Mesendoderm (in vitro differentiated cells): ENCODE measurements at regions not wholly inside any gene's neighbourhood (a gene's known extent, or its start where the extent isn't known, plus 50 kb on each side); places are given as distances from the start of the nearest gene placed in this dataset.

Experiments used
- DNase-seq: peaks from one replicate; pipeline ENCODE4 v3.0.0; 2013
- H2AK5ac ChIP-seq: 2 replicates; pipeline ENCODE4 v1.6.1; 2013; ENCODE audit warnings: low read length, inconsistent platforms
- H2BK120ac ChIP-seq: 2 replicates; pipeline ENCODE4 v1.6.1; 2013; ENCODE audit warnings: low read depth, mild to moderate bottlenecking, low read length, moderate library complexity, mixed read lengths
- H2BK15ac ChIP-seq: replicated peaks from 2 replicates; pipeline ENCODE4 v1.6.1; 2013; ENCODE audit warnings: low read depth, mild to moderate bottlenecking, moderate library complexity
- H2BK5ac ChIP-seq: 2 replicates; pipeline ENCODE4 v1.6.1; 2013; ENCODE audit warnings: low read length, inconsistent platforms
- H3K18ac ChIP-seq: 2 replicates; pipeline ENCODE4 v1.6.1; 2013; ENCODE audit warnings: mild to moderate bottlenecking, low read length, mixed read lengths
- H3K23ac ChIP-seq: one replicate; pipeline ENCODE4 v1.6.1; 2013; ENCODE audit warnings: low read length
- H3K27ac ChIP-seq: 2 replicates; pipeline ENCODE4 v1.5.1; 2013; ENCODE audit warnings: low read depth, mild to moderate bottlenecking, inconsistent platforms, low read length, moderate library complexity
- H3K27me3 ChIP-seq: 2 replicates; pipeline ENCODE4 v1.6.1; 2013; ENCODE audit warnings: low read length, control low read depth, mild to moderate bottlenecking, inconsistent platforms; ENCODE audit not compliant: insufficient read depth, poor library complexity
- H3K36me3 ChIP-seq: 2 replicates; pipeline ENCODE4 v1.6.1; 2013; ENCODE audit warnings: low read length, inconsistent platforms; ENCODE audit not compliant: control insufficient read depth, insufficient read depth
- H3K4ac ChIP-seq: one replicate; pipeline ENCODE4 v1.6.1; 2013; ENCODE audit warnings: low read depth, mild to moderate bottlenecking, low read length, moderate library complexity
- H3K4me1 ChIP-seq: 2 replicates; pipeline ENCODE4 v1.6.1; 2013; ENCODE audit warnings: low read depth, low read length, inconsistent platforms; ENCODE audit not compliant: control insufficient read depth
- H3K4me2 ChIP-seq: 2 replicates; pipeline ENCODE4 v1.6.1; 2013; ENCODE audit warnings: low read length
- H3K4me3 ChIP-seq: 2 replicates; pipeline ENCODE4 v1.5.1; 2013; ENCODE audit warnings: mild to moderate bottlenecking, low read length
- H3K56ac ChIP-seq: one replicate; pipeline ENCODE4 v1.6.1; 2013; ENCODE audit warnings: low read length
- H3K79me1 ChIP-seq: 2 replicates; pipeline ENCODE4 v1.6.1; 2013; ENCODE audit warnings: low read length, inconsistent platforms
- H3K79me2 ChIP-seq: 2 replicates; pipeline ENCODE4 v1.6.1; 2013; ENCODE audit warnings: mild to moderate bottlenecking, low read length; ENCODE audit not compliant: control insufficient read depth, insufficient read depth
- H3K9ac ChIP-seq: 2 replicates; pipeline ENCODE4 v1.6.1; 2013; ENCODE audit warnings: low read length, inconsistent platforms
- H4K5ac ChIP-seq: one replicate; pipeline ENCODE4 v1.6.1; 2013; ENCODE audit warnings: low read length
- H4K8ac ChIP-seq: one replicate; pipeline ENCODE4 v1.6.1; 2013; ENCODE audit warnings: low read depth, mild to moderate bottlenecking, control low read depth, low read length, moderate library complexity
- WGBS: extraction: QIAGEN DNeasy Blood & Tissue Kit; methylation state at CpG from one replicate; pipeline ENCODE4 v1.1.7; 2013; ENCODE audit warnings: low lambda C conversion rate, missing lambda C conversion rate; ENCODE audit not compliant: insufficient coverage; ENCODE audit errors: extremely low coverage; 5-methylcytosine and 5-hydroxymethylcytosine counted together

DNA sequence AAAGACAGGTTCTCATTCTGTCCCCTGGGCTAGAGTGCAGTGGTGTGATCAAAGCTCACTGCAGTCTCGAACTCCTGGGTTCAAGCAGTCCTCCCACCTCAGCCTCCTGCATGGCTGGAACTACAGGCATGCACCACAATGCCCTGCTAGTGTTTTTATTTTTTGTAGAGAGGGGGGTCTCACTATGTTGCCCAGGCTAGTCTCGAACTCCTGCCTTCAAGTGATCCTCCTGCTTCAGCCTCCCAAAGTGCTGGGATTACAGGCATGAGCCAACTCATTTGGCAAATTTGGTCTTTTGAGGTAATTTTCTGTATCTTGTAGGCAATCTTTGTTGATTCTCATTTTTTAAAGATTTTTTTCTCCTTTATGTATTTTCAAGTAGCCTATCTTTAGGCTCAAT lies 205.7 kb downstream of the ZIC5 start:
- no peak overlapping the region for H4K5ac ChIP-seq
- no peak overlapping the region for H3K9ac ChIP-seq
- no peaks in the 10 kb centered on the region for H3K36me3 ChIP-seq
- H3K4me1 ChIP-seq, result peaks cover 4% of the 10 kb centered on the region
- no peak overlapping the region for H4K8ac ChIP-seq
- no peak for DNase-seq
- no peak overlapping the region for H3K4ac ChIP-seq
- H3K4me3 ChIP-seq, result no peak overlapping the region
- no CpG with 5 or more reads among the region's 2 CpGs for WGBS
- no peak overlapping the region for H2BK15ac ChIP-seq
- H3K18ac ChIP-seq, result no peak overlapping the region
- no peak overlapping the region for H3K27ac ChIP-seq
- H3K79me2 ChIP-seq, result no peaks in the 10 kb centered on the region
- no peak overlapping the region for H2BK5ac ChIP-seq
- no peaks in the 10 kb centered on the region for H3K27me3 ChIP-seq
- H3K4me2 ChIP-seq, result no peak overlapping the region
- H2BK120ac ChIP-seq, result no peak overlapping the region
- H2AK5ac ChIP-seq, result no peak overlapping the region
- no peak overlapping the region for H3K23ac ChIP-seq
- no peaks in the 10 kb centered on the region for H3K79me1 ChIP-seq
- H3K56ac ChIP-seq, result no peak overlapping the region

- Histone ChIP-seq H3K4me2 (no peak overlapping the region), H2BK120ac (no peak overlapping the region), H3K79me1 (no peaks in the 10 kb centered on the region), H3K56ac (no peak overlapping the region), H2BK5ac (no peak overlapping the region), H4K5ac (no peak overlapping the region), H3K4me1 (no peaks in the 10 kb centered on the region), H3K27me3 (no peaks in the 10 kb centered on the region), H3K23ac (no peak overlapping the region), H3K18ac (no peak overlapping the region), H4K8ac (no peak overlapping the region), H2AK5ac (no peak overlapping the region), H3K9ac (no peak overlapping the region), H3K4me3 (no peak overlapping the region), H3K79me2 (no peaks in the 10 kb centered on the region), H3K36me3 (no peaks in the 10 kb centered on the region), H2BK15ac (no peak overlapping the region), H3K4ac (no peak overlapping the region), H3K27ac (no peak overlapping the region)
- DNase-seq, result no peak
Measured at GRCh38 chr13:99760456-99760855, 211.1 kb downstream of the ZIC5 start.

GRCh38 chr13:99759163-99759552 lies 212.4 kb downstream of the ZIC5 start:
- Histone ChIP-seq H3K36me3 (no peaks in the 10 kb centered on the region), H3K4me2 (no peak overlapping the region), H2AK5ac (no peak overlapping the region), H2BK120ac (no peak overlapping the region), H3K56ac (no peak overlapping the region), H3K9ac (no peak overlapping the region), H3K79me1 (no peaks in the 10 kb centered on the region), H3K27ac (no peak overlapping the region), H4K8ac (no peak overlapping the region), H3K23ac (no peak overlapping the region), H3K4me1 (no peaks in the 10 kb centered on the region), H3K27me3 (no peaks in the 10 kb centered on the region), H3K18ac (no peak overlapping the region), H3K4ac (no peak overlapping the region), H3K79me2 (no peaks in the 10 kb centered on the region), H3K4me3 (no peak overlapping the region), H2BK5ac (no peak overlapping the region), H4K5ac (no peak overlapping the region), H2BK15ac (no peak overlapping the region)
- no CpG with 5 or more reads among the region's 2 CpGs for WGBS
- DNase-seq, result no peak

DNA sequence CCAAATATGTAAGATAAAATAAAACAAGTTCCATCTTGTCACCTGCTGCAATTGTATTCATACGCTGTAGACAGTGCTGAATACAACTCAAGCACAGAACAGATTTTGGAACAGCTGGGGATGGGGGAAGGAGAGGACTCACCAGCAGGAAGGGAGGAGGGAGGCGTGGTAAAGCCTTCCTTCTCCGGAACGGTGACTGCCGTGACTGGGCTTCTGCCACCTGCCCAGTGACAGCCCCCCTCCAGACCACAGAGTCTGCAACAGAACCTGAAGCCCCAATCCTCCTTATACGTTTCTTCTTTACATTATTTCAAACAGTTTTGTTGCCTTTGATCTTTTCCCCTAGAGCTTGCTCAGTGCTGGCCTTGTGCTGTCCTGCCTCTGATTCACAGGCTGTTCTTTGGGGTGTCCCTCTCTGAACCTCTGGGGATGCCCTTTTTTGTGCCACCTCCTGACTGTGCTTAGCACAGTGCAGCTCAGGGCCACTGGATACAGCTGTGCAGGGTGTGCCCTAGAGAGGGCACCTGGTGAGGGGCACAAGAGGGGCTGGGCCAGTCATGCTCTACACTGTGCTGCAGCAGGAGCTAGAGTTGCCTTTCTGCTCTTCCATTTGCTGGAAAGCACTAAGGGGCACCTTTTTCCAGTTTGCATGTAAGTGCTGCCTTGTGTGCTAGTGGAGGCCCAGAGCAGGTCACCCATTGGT lies 213.0 kb downstream of the ZIC5 start:
- Histone ChIP-seq H3K9ac (no peak overlapping the region), H3K27ac (no peak overlapping the region), H3K4ac (no peak overlapping the region), H3K79me2 (no peaks in the 10 kb centered on the region), H3K4me1 (no peaks in the 10 kb centered on the region), H3K36me3 (no peaks in the 10 kb centered on the region), H2BK5ac (no peak overlapping the region), H3K23ac (no peak overlapping the region), H3K4me2 (no peak overlapping the region), H2BK120ac (no peak overlapping the region), H4K5ac (no peak overlapping the region), H3K4me3 (no peak overlapping the region), H2BK15ac (no peak overlapping the region), H2AK5ac (no peak overlapping the region), H3K56ac (no peak overlapping the region), H3K27me3 (no peaks in the 10 kb centered on the region), H3K18ac (no peak overlapping the region), H4K8ac (no peak overlapping the region), H3K79me1 (no peaks in the 10 kb centered on the region)
- no CpG with 5 or more reads among the region's 6 CpGs for WGBS
- DNase-seq, result no peak

- Histone ChIP-seq H2BK15ac (no peak overlapping the region), H3K79me1 (no peaks in the 10 kb centered on the region)
- no CpG with 5 or more reads among the region's 8 CpGs for WGBS
Measured at GRCh38 chr13:99757756-99758459, 213.7 kb downstream of the ZIC5 start.

GRCh38 chr13:99756281-99756680 lies 215.3 kb downstream of the ZIC5 start:
- no peak overlapping the region for H4K8ac ChIP-seq
- H3K27ac ChIP-seq, result no peak overlapping the region
- no peak overlapping the region for H3K4ac ChIP-seq
- no peak overlapping the region for H3K4me2 ChIP-seq
- DNase-seq, result peak; percentile 84
- H3K56ac ChIP-seq, result no peak overlapping the region
- no peaks in the 10 kb centered on the region for H3K79me2 ChIP-seq
- H3K4me3 ChIP-seq, result no peak overlapping the region
- no peak overlapping the region for H3K9ac ChIP-seq
- no peak overlapping the region for H2AK5ac ChIP-seq
- H2BK120ac ChIP-seq, result no peak overlapping the region
- no peak overlapping the region for H3K23ac ChIP-seq
- no peak overlapping the region for H2BK15ac ChIP-seq
- no peaks in the 10 kb centered on the region for H3K36me3 ChIP-seq
- no peaks in the 10 kb centered on the region for H3K27me3 ChIP-seq
- H4K5ac ChIP-seq, result no peak overlapping the region
- H3K4me1 ChIP-seq, result no peaks in the 10 kb centered on the region
- H2BK5ac ChIP-seq, result no peak overlapping the region
- no peaks in the 10 kb centered on the region for H3K79me1 ChIP-seq
- no CpG with 5 or more reads among the region's 2 CpGs for WGBS
- no peak overlapping the region for H3K18ac ChIP-seq

More at GRCh38 chr13:99757756-99758459, 213.7 kb downstream of the ZIC5 start:
- Histone ChIP-seq H4K5ac (no peak overlapping the region), H4K8ac (no peak overlapping the region), H3K27ac (no peak overlapping the region), H3K4ac (no peak overlapping the region), H3K36me3 (no peaks in the 10 kb centered on the region), H3K27me3 (no peaks in the 10 kb centered on the region), H2BK5ac (no peak overlapping the region), H3K4me3 (no peak overlapping the region), H3K56ac (no peak overlapping the region), H3K79me2 (no peaks in the 10 kb centered on the region), H3K18ac (no peak overlapping the region), H3K9ac (no peak overlapping the region), H3K4me1 (no peaks in the 10 kb centered on the region), H2BK120ac (no peak overlapping the region), H3K4me2 (no peak overlapping the region), H3K23ac (no peak overlapping the region), H2AK5ac (no peak overlapping the region)
- DNase-seq, result no peak
